BLaER1 treated with 17β-estradiol and CSF1 and Interleukin-3, amounts not matched to agents 10 nM and 100 nM (cell line): ENCODE measurements at regions not wholly inside any gene's neighbourhood (a gene's known extent, or its start where the extent isn't known, plus 50 kb on each side); places are given as distances from the start of the nearest gene placed in this dataset.
"Not testable (repeated sequence)": the region's sequence is repeated elsewhere in the genome, so short reads cannot be mapped to it uniquely, and the experiment has no call there.

Experiments
- H3K27ac ChIP-seq, 11 experiments: shearing (Covaris generic); formaldehyde crosslinking; 2 replicates each; pipeline ENCODE4 v1.8.1; 2022
- H3K27me3 ChIP-seq, 11 experiments: shearing (Covaris generic); formaldehyde crosslinking; 2 replicates each; pipeline ENCODE4 v1.8.1; 2022
- H3K36me3 ChIP-seq, 11 experiments: shearing (Covaris generic); formaldehyde crosslinking; 2 replicates each; pipeline ENCODE4 v1.8.1; 2022
- H3K4me1 ChIP-seq, 10 experiments: shearing (Covaris generic); formaldehyde crosslinking; 2 replicates each; pipeline ENCODE4 v1.8.1; 2022
- H3K4me2 ChIP-seq, 11 experiments: shearing (Covaris generic); formaldehyde crosslinking; 2 replicates each; pipeline ENCODE4 v1.8.1; 2022
- H3K4me3 ChIP-seq, 10 experiments: shearing (Covaris generic); formaldehyde crosslinking; 2 replicates each; pipeline ENCODE4 v1.8.1; 2022
- H3K9ac ChIP-seq, 11 experiments: shearing (Covaris generic); formaldehyde crosslinking; 2 replicates each; pipeline ENCODE4 v1.8.1; 2022
- H3K9me3 ChIP-seq, 11 experiments: shearing (Covaris generic); formaldehyde crosslinking; replicated peaks in 1 of 11; 2 replicates each; pipeline ENCODE4 v1.8.1; 2022
- H4K20me1 ChIP-seq, 11 experiments: shearing (Covaris generic); formaldehyde crosslinking; 2 replicates each; pipeline ENCODE4 v1.8.1; 2022
- Cebpa-rat ChIP-seq, 11 experiments: shearing (Covaris generic); IDR thresholded peaks; 2 replicates each; pipeline ENCODE4 v1.8.1; 2022

- no peaks in the 10 kb centered on the region for H3K9me3 ChIP-seq
- no peak overlapping the region for H3K4me3 ChIP-seq
- H3K36me3 ChIP-seq, result no peaks in the 10 kb centered on the region
- no peak overlapping the region for H3K27ac ChIP-seq
- H3K4me2 ChIP-seq, result no peak overlapping the region
- H3K4me1 ChIP-seq, result no peaks in the 10 kb centered on the region
- no peak overlapping the region for H3K9ac ChIP-seq
- no peaks in the 10 kb centered on the region for H3K27me3 ChIP-seq
- no peak for TF ChIP-seq Cebpa-rat (IDR thresholded peaks at IDR 0.05)
- no peaks in the 10 kb centered on the region for H4K20me1 ChIP-seq
Observed at GRCh38 chr13:104943331-104943730, 1592.1 kb downstream of the EFNB2 start.

GRCh38 chr13:104937881-104938280 is 1597.6 kb downstream of the EFNB2 start:
- no peaks in the 10 kb centered on the region for H3K27me3 ChIP-seq
- peaks cover 0 to 4% (median 0%) of the 10 kb centered on the region in 11 experiments; a peak in 1 of 22 replicates for H3K9me3 ChIP-seq
- no peak overlapping the region for H3K27ac ChIP-seq
- TF ChIP-seq Cebpa-rat (IDR thresholded peaks at IDR 0.05), result no peak
- no peaks in the 10 kb centered on the region for H4K20me1 ChIP-seq
- no peak overlapping the region for H3K4me2 ChIP-seq
- H3K9ac ChIP-seq, result no peak overlapping the region
- H3K36me3 ChIP-seq, result no peaks in the 10 kb centered on the region
- H3K4me1 ChIP-seq, result no peaks in the 10 kb centered on the region
- no peak overlapping the region for H3K4me3 ChIP-seq

GRCh38 chr13:104936304-104936703 is 1599.2 kb downstream of the EFNB2 start:
- H3K4me1 ChIP-seq, result no peaks in the 10 kb centered on the region
- H3K9ac ChIP-seq, result no peak overlapping the region
- no peak overlapping the region for H3K27ac ChIP-seq
- TF ChIP-seq Cebpa-rat (IDR thresholded peaks at IDR 0.05), result peak in 1 of 11 experiments; percentile 39; a peak in 2 of 22 replicates
- H3K36me3 ChIP-seq, result no peaks in the 10 kb centered on the region
- no peaks in the 10 kb centered on the region for H4K20me1 ChIP-seq
- H3K9me3 ChIP-seq, result peaks cover 0 to 4% (median 0%) of the 10 kb centered on the region in 11 experiments; a peak in 1 of 22 replicates
- H3K4me3 ChIP-seq, result no peak overlapping the region
- no peaks in the 10 kb centered on the region for H3K27me3 ChIP-seq
- no peak overlapping the region for H3K4me2 ChIP-seq

- H3K36me3 ChIP-seq, H3K4me1 ChIP-seq, H3K27ac ChIP-seq, H3K27me3 ChIP-seq, H3K9me3 ChIP-seq, H3K4me2 ChIP-seq, H4K20me1 ChIP-seq, H3K4me3 ChIP-seq, H3K9ac ChIP-seq: not testable (repeated sequence)
Observed at GRCh38 chr13:104920513-104920912, 1614.9 kb downstream of the EFNB2 start.

- Histone ChIP-seq H4K20me1 (no peaks in the 10 kb centered on the region), H3K27me3 (no peaks in the 10 kb centered on the region), H3K27ac (no peak overlapping the region), H3K9me3 (0 out of 22 replicates have a peak, but pooled peaks cover 0 to 10% (median 0%) of the 10 kb centered on the region in 11 experiments), H3K4me1 (no peaks in the 10 kb centered on the region), H3K36me3 (no peaks in the 10 kb centered on the region), H3K4me2 (no peak overlapping the region), H3K9ac (no peak overlapping the region), H3K4me3 (no peak overlapping the region)
- no peak for TF ChIP-seq Cebpa-rat (IDR thresholded peaks at IDR 0.05)
Observed at GRCh38 chr13:104920091-104920490, 1615.4 kb downstream of the EFNB2 start.

- Histone ChIP-seq H3K9me3 (no peaks in the 10 kb centered on the region), H3K4me1 (no peaks in the 10 kb centered on the region), H3K4me3 (no peak overlapping the region), H4K20me1 (no peaks in the 10 kb centered on the region), H3K27ac (no peak overlapping the region), H3K36me3 (no peaks in the 10 kb centered on the region), H3K9ac (no peak overlapping the region), H3K27me3 (no peaks in the 10 kb centered on the region), H3K4me2 (no peak overlapping the region)
- no peak for TF ChIP-seq Cebpa-rat (IDR thresholded peaks at IDR 0.05)
Observed at GRCh38 chr13:104900191-104900817, 1635.2 kb downstream of the EFNB2 start.

GRCh38 chr13:104898484-104898883 is 1637.0 kb downstream of the EFNB2 start:
- H3K4me2 ChIP-seq, result no peak overlapping the region
- H3K36me3 ChIP-seq, result no peaks in the 10 kb centered on the region
- H3K9me3 ChIP-seq, result no peaks in the 10 kb centered on the region

GRCh38 chr13:104895521-104895920 is 1639.9 kb downstream of the EFNB2 start:
- no peak for TF ChIP-seq Cebpa-rat (IDR thresholded peaks at IDR 0.05)
- H3K27me3 ChIP-seq, result no peaks in the 10 kb centered on the region
- no peak overlapping the region for H3K9ac ChIP-seq
- no peaks in the 10 kb centered on the region for H4K20me1 ChIP-seq
- H3K4me3 ChIP-seq, result no peak overlapping the region
- H3K4me1 ChIP-seq, result no peaks in the 10 kb centered on the region
- no peak overlapping the region for H3K4me2 ChIP-seq
- no peaks in the 10 kb centered on the region for H3K36me3 ChIP-seq
- H3K27ac ChIP-seq, result no peak overlapping the region
- no peaks in the 10 kb centered on the region for H3K9me3 ChIP-seq

More at GRCh38 chr13:104898484-104898883, 1637.0 kb downstream of the EFNB2 start:
- no peak overlapping the region for H3K9ac ChIP-seq
- H3K4me3 ChIP-seq, result no peak overlapping the region
- H4K20me1 ChIP-seq, result no peaks in the 10 kb centered on the region
- no peak overlapping the region for H3K27ac ChIP-seq
- H3K4me1 ChIP-seq, result no peaks in the 10 kb centered on the region
- TF ChIP-seq Cebpa-rat (IDR thresholded peaks at IDR 0.05), result no peak
- no peaks in the 10 kb centered on the region for H3K27me3 ChIP-seq

- Histone ChIP-seq H3K36me3 (no peaks in the 10 kb centered on the region), H3K27ac (no peak overlapping the region), H3K9me3 (peaks cover 0 to under 1% (median 0%) of the 10 kb centered on the region in 11 experiments; a peak in 1 of 22 replicates), H3K4me2 (no peak overlapping the region), H3K9ac (no peak overlapping the region), H3K4me1 (no peaks in the 10 kb centered on the region), H4K20me1 (no peaks in the 10 kb centered on the region), H3K4me3 (no peak overlapping the region), H3K27me3 (no peaks in the 10 kb centered on the region)
- TF ChIP-seq Cebpa-rat (IDR thresholded peaks at IDR 0.05), result no peak
Observed at GRCh38 chr13:104875038-104875754, 1660.3 kb downstream of the EFNB2 start.

- no peak overlapping the region for H3K4me2 ChIP-seq
- no peak overlapping the region for H3K27ac ChIP-seq
- H3K36me3 ChIP-seq, result no peaks in the 10 kb centered on the region
- H3K9ac ChIP-seq, result no peak overlapping the region
- no peaks in the 10 kb centered on the region for H4K20me1 ChIP-seq
- peaks cover 0 to 4% (median 0%) of the 10 kb centered on the region in 11 experiments; a peak in 1 of 22 replicates for H3K9me3 ChIP-seq
- no peak for TF ChIP-seq Cebpa-rat (IDR thresholded peaks at IDR 0.05)
- no peaks in the 10 kb centered on the region for H3K27me3 ChIP-seq
- no peak overlapping the region for H3K4me3 ChIP-seq
- peaks cover 0 to 6% (median 0%) of the 10 kb centered on the region in 10 experiments; a peak in 2 of 20 replicates for H3K4me1 ChIP-seq
Observed at GRCh38 chr13:104872153-104872552, 1663.3 kb downstream of the EFNB2 start.
